ENCODE measurements at regions not wholly inside any gene's neighbourhood (a gene's known extent, or its start where the extent isn't known, plus 50 kb on each side); places are given as distances from the start of the nearest gene placed in this dataset.

- TF ChIP-seq POLR2AphosphoS5 (IDR thresholded peaks at IDR 0.05; ENCODE audit: low read depth, low read length) (no peak), TCF7L2 (IDR thresholded peaks at IDR 0.05; ENCODE audit: low read depth, low read length) (no peak)
- TF ChIP-seq, protein P1, sequence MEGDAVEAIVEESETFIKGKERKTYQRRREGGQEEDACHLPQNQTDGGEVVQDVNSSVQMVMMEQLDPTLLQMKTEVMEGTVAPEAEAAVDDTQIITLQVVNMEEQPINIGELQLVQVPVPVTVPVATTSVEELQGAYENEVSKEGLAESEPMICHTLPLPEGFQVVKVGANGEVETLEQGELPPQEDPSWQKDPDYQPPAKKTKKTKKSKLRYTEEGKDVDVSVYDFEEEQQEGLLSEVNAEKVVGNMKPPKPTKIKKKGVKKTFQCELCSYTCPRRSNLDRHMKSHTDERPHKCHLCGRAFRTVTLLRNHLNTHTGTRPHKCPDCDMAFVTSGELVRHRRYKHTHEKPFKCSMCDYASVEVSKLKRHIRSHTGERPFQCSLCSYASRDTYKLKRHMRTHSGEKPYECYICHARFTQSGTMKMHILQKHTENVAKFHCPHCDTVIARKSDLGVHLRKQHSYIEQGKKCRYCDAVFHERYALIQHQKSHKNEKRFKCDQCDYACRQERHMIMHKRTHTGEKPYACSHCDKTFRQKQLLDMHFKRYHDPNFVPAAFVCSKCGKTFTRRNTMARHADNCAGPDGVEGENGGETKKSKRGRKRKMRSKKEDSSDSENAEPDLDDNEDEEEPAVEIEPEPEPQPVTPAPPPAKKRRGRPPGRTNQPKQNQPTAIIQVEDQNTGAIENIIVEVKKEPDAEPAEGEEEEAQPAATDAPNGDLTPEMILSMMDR (IDR thresholded peaks at IDR 0.05), result no peak
These were observed 1311.9 kb downstream of the LRFN5 start for GRCh38 chr14:42918615-42919014.

All from Panc1 (cell line).